ENCODE measurements at regions not wholly inside any gene's neighbourhood (a gene's known extent, or its start where the extent isn't known, plus 50 kb on each side); places are given as distances from the start of the nearest gene placed in this dataset.

DNA sequence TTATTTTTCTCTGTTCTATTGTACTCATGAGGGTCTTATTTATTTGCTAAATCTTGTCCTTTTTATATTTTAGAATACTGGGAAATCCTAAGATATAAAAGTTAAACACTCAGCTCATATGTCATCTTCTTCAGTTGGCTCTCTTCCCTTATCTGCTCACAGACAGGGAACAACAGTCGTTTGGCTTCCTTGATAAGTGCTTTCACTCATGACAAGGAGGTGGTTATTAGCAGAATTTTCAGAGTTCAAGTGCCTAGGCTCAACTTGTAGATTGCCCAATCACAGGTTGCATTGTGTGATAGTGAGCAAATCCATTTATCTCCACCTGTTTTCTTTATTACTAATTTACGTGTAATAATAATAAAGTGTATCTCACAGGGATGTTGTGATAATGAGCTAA is 620.3 kb upstream of the PCDH20 start:
- DNase-seq (ENCODE audit: low read depth, low spot score), result no peak
- TF ChIP-seq, protein P1, sequence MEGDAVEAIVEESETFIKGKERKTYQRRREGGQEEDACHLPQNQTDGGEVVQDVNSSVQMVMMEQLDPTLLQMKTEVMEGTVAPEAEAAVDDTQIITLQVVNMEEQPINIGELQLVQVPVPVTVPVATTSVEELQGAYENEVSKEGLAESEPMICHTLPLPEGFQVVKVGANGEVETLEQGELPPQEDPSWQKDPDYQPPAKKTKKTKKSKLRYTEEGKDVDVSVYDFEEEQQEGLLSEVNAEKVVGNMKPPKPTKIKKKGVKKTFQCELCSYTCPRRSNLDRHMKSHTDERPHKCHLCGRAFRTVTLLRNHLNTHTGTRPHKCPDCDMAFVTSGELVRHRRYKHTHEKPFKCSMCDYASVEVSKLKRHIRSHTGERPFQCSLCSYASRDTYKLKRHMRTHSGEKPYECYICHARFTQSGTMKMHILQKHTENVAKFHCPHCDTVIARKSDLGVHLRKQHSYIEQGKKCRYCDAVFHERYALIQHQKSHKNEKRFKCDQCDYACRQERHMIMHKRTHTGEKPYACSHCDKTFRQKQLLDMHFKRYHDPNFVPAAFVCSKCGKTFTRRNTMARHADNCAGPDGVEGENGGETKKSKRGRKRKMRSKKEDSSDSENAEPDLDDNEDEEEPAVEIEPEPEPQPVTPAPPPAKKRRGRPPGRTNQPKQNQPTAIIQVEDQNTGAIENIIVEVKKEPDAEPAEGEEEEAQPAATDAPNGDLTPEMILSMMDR (IDR thresholded peaks at IDR 0.05; ENCODE audit: insufficient read depth, low read length, missing control alignments), result no peak
- H3K4me3 ChIP-seq (ENCODE audit: low read depth, low read length), result no peak overlapping the region
- POLR2A ChIA-PET, result no interaction called here
- CTCF ChIA-PET, result no interaction called here

DNA sequence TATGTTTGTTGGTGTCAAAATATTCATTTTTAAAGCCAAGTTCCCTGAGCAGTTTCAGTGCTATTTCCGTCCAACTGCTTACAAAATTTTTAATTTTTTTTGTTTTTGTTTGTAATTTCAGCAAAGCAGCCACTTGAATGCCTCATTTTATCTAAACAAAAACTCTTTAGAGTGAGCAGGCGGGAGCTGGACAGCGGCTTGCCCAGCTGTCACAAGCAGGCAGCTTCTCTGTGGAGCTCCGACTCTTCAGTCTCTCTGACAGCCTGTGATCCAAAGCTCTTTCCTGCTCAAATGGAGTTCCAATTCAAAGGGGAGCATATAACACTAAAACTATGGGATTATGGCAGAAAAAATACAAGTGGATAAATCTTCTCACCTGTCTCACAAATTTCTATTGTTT is 618.3 kb upstream of the PCDH20 start:
- POLR2A ChIA-PET, result no interaction called here
- CTCF ChIA-PET, result no interaction called here
- TF ChIP-seq, protein P1 (IDR thresholded peaks at IDR 0.05; ENCODE audit: insufficient read depth, low read length, missing control alignments), result no peak
- DNase-seq (ENCODE audit: low read depth, low spot score), result no peak
- H3K4me3 ChIP-seq (ENCODE audit: low read depth, low read length), result no peak overlapping the region

DNA sequence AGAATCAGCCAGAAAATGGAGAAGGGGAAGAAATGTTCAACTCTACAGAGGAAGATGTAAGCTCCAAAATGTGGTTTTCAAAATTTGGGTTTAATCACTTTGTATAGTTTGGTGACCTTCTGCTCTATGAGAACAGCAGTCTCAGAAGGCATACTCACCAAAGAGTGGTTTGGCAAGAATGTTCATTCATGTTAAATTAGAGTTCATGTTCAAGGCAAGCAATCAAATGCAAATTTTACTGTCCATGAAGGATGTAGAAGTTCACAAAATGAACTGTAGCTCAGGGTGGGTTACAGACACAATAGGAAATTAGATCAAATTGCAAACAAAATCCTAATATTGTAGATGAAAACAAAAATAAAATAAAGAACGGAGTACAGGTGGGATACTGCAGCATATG is 606.7 kb upstream of the PCDH20 start:
- no peak overlapping the region for H3K4me3 ChIP-seq (ENCODE audit: low read depth, low read length)
- no peak for DNase-seq (ENCODE audit: low read depth, low spot score)
- TF ChIP-seq, protein P1 (IDR thresholded peaks at IDR 0.05; ENCODE audit: insufficient read depth, low read length, missing control alignments), result no peak
- ChIA-PET CTCF (no interaction called here), POLR2A (no interaction called here)

DNA sequence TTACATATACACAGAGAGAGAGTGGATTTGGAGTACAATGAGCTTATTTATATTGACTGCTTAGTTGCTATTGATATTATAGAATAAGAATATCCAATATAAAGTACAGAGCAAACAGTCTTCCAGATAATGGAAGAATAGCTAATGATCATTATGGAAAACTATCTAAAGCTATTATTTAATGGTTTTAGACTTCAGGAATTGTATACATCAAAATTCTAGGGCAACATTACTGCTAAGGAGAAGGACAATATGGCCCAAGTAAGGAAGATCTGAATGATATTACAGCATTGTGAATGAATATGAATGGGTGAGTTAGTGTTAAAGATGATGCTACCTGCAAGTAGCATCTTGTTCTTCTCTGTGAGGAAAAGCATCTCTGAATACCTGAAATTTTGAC is 604.2 kb upstream of the PCDH20 start:
- TF ChIP-seq, protein P1 (IDR thresholded peaks at IDR 0.05; ENCODE audit: insufficient read depth, low read length, missing control alignments), result no peak
- H3K4me3 ChIP-seq (ENCODE audit: low read depth, low read length), result no peak overlapping the region
- CTCF ChIA-PET, result no interaction called here
- no peak for DNase-seq (ENCODE audit: low read depth, low spot score)
- POLR2A ChIA-PET, result no interaction called here

DNA sequence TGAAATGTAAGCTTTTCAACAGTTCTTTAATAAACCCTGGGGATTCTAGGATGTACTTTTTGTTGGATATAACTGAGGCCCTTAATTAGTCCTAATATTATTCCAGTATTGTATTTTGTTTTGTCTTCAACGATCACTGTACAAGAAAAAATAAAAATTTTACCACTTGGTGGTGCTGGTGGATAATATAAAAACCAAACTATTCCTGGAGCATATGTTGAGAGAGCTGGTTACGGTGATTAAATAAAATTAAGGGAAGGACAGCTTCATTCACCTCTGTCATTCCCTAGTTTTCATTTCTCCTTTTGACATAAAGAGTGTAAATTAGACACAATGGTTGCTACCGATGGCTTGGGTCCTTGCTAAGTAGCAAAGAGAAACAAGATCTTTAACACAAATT is 598.6 kb upstream of the PCDH20 start:
- CTCF ChIA-PET, result no interaction called here

DNA sequence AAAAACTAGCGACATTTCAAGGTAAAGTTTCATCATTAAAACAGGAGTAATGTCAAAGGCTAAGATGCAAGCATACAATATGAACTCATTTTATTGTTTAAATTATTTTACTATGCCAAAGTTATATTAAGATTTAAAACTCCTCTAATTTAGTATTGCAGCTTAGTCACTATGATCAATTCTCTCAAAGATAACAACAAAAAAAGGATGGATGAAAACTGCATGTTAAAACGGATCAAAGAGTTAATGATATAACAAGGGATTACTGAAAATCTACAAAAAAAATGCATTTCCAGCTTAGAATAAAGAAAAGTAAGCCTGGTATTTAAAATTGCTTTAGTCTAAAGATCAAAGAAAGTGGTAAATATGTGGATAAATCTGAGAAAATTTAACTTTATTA is 587.8 kb upstream of the PCDH20 start:
- ChIA-PET POLR2A (no interaction called here), CTCF (no interaction called here)
- TF ChIP-seq, protein P1 (IDR thresholded peaks at IDR 0.05; ENCODE audit: insufficient read depth, low read length, missing control alignments), result no peak
- no peak overlapping the region for H3K4me3 ChIP-seq (ENCODE audit: low read depth, low read length)
- no peak for DNase-seq (ENCODE audit: low read depth, low spot score)

More for the DNA sequence above, 598.6 kb upstream of the PCDH20 start:
- no peak for DNase-seq (ENCODE audit: low read depth, low spot score)
- TF ChIP-seq, protein P1 (IDR thresholded peaks at IDR 0.05; ENCODE audit: insufficient read depth, low read length, missing control alignments), result no peak
- no peak overlapping the region for H3K4me3 ChIP-seq (ENCODE audit: low read depth, low read length)
- POLR2A ChIA-PET, result no interaction called here
